Urothelium cell line (cell line): ENCODE measurements at regions not wholly inside any gene's neighbourhood (a gene's known extent, or its start where the extent isn't known, plus 50 kb on each side); places are given as distances from the start of the nearest gene placed in this dataset.
A peak's percentile ranks its signal among the peaks of the same experiment; 100 is the strongest.
"Not testable (repeated sequence)": the region's sequence is repeated elsewhere in the genome, so short reads cannot be mapped to it uniquely, and the experiment has no call there.

Experiments
- DNase-seq: peaks from one replicate; pipeline ENCODE4 v3.0.0; 2011; ENCODE audit warnings: low spot score, mixed read lengths
- FAIRE-seq: peaks from 2 replicates; lab custom pipeline; 2011; peaks lifted over from hg19 to GRCh38; lab: Jason Lieb, UNC

DNA sequence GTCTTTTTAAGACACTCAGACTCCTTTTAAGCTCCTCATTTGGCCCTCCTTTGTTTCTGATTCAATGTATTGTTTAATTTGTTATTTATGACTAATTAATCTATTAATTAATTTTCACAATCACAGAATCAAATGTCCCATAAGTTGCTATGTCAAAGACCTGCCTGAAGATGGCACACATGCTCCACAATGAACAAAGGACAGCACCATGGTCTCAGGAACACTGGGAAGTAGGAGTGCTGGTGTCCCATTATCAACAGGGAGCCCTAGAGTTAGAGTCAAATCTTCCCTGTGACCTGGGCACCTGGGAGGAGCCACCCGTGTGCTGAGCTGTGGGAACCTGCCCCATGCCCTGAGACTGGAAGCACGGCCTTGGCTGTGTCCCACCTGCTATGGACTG lies 1164.3 kb downstream of the RPIA start:
- peak; percentile 44 for FAIRE-seq

DNA sequence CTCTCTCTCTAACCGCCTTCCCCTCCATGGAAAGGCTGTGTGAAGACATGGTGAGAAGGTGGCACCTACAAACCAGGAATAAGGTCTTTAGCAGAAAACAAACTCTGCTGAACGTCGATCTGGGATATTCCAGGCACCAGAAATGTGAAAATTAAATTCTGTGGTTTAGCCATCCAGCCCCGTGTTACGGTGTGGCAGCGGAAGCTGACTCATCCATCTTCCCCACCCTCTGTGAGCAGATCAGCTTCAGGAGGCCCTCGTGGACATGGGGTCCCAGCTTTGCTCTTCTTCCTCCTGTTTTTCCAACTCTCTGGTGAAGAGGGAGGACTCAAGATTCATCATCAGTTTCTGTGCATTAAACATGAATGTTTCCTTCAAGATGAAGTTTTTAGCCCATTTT lies 1164.8 kb downstream of the RPIA start:
- FAIRE-seq: peak; percentile 77
- DNase-seq: not testable (repeated sequence)

More for the DNA sequence above, 1164.3 kb downstream of the RPIA start:
- not testable (repeated sequence) for DNase-seq

DNA sequence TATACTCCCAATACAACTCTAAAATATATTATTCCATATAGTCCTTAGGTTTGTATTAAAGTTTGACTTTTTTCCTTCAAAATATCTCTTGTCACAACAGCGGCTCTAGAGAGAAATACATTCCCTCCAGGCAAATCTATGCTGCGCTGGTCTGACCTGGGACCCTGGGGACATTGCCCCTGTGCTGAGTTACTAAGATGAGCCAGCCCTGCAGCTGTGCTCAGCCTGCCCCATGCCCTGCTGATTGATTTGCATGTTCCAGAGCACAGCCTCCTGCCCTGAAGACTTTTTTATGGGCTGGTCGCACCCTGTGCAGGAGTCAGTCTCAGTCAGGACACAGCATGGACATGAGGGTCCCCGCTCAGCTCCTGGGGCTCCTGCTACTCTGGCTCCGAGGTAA lies 1170.7 kb downstream of the RPIA start:
- not testable (repeated sequence) for FAIRE-seq

DNA sequence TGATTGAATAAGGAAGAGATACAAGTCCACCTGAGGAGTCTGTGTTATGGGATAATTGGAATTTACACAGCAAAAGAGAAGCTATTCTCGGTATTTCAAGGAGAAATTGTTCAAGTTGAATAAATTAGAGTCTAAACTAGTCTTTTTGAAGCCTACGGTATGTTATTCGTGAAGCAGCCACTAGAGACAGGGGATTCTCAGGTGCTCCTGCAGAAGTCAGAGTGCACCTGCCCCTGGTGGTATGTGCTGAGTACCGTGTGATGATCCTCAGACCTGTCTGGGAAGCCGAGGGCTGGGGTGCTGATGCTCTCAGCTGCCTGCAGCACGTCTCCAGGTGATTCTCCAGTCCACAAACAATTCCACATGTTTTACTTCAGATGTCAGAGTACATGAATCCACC lies 1171.7 kb downstream of the RPIA start:
- FAIRE-seq, DNase-seq: not testable (repeated sequence)

More for the DNA sequence above, 1170.7 kb downstream of the RPIA start:
- DNase-seq: not testable (repeated sequence)

DNA sequence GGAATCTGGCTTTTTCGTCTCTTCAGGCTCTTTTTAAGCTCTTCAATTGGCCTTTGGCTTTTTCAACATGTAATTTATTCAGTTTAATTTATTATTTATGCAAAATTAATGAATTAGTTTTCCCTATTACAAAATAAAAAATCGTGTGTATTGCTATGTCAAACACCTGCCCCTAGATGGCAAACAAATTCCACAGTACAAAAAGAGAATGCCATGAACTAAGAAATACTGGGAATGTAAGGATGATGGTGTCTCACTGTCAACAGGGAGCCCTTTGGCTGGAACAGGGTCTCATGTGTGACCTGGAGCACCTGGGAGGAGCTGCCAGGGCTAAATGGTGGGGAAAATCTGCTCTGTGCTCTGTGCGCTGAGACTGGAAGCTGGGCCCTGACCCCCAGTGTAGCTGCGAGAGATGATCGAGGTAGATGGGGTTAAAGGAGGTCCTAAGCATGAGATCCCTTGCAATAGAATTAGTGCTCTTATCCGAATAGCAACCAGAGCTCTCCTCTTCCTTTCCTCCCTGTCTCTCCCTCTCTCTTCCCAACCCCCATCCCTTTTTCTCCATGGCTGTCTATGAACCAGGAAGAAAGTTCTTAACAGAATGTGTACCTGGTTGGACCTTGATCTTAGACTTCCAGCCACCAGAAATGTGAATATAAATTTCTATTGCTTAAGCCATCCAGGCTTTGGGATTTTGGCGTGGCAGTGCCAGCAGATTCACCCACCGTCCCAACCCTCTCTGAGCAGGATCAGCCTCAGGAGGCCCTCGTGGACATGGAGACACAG lies 1183.5 kb downstream of the RPIA start:
- DNase-seq: not testable (repeated sequence)
- peak; percentile 89 for FAIRE-seq

DNA sequence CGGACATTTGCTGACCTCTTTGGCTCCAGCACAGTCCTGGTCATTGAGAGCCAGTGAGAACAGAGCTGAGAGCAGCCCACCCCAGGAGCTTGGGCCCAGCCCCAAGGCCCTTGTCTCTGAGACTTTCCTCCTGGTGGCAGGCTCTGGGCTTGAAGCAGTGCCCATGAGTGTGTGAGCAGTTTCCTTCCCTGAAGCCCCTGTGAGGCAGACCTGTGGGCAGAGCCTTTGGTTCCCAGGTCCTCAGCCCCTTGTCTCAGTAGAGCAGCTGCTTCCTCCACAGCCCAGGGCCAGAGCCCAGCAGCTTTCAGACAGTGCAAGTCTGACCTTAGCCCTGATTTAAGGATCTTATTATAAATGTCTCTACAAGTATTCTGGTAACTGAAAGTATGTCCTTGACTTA lies 1185.0 kb downstream of the RPIA start:
- DNase-seq, FAIRE-seq: not testable (repeated sequence)

DNA sequence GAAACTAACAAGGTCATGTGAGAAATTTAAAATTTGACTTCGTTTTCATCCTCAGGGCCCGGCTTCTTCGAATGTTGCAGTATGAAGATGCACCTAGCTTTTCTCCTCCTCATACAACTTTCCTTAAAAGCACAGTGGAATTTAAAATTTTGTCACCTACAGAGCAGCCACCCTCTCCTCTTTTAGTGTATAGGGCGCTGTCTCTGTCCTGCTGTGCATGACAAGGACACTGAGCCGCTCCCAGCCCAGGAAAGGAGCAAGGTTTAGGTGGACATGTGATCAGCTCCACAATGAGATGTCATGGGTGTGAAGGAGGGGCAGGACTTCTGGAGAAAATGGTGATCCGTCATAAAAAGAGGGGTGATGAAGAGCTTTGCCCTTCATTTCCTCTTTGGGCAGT lies 1185.4 kb downstream of the RPIA start:
- peak; percentile 84 for FAIRE-seq
- not testable (repeated sequence) for DNase-seq

DNA sequence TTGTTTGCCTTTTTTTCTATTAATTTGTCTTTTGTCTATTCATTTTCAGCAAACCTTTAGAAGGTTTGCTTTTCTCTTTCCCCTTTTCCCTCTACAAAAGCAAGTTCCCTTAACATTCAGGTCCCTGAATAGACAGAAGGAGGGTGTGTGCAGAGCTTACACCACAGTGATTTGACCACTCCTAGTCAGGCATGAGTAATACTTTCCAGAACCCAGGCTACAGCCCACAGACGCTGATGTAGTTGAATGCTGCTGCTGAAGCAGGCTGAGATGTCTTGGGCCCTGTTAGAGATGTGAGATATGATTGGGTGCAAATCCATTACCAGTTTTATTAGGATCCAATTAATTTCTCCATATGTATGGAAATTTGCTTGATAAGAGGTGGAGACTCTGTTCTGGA lies 1191.4 kb downstream of the RPIA start:
- DNase-seq: not testable (repeated sequence)
- FAIRE-seq: peak; percentile 50

DNA sequence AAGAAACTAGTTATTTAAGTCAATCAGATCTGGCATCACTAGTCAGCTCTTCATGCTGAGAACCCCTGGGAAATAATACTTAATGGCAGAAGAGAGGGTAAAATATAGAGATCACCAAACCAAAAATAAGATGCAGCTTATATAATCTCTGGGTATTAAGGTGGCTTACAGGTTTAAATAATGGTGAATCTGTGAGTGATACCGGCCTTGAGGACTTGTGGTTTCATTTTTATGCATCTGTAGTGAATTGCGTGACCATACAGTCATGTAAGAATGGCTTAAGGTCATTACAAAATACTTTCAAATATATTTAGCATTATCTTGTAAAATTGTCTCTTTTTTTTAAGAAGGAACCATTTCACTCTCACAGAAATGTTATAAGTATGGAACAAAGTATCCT lies 1192.2 kb downstream of the RPIA start:
- DNase-seq, FAIRE-seq: not testable (repeated sequence)

DNA sequence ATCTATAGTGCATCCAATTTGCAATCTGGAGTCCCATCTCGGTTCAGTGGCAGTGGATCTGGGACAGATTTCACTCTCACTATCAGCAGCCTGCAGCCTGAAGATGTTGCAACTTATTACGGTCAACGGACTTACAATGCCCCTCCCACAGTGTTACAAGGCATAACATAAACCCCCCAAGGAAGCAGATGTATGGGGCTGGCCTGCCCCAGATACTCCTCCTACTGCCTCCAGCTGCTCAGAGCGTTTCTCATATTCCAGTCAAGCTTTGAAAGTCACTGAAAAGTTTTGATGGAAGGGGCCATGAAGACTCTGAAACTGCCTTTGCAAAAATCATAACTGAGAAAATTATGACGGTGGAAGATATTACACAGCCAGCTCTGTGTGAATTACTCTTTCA lies 1193.6 kb downstream of the RPIA start:
- FAIRE-seq: peak; percentile 82

DNA sequence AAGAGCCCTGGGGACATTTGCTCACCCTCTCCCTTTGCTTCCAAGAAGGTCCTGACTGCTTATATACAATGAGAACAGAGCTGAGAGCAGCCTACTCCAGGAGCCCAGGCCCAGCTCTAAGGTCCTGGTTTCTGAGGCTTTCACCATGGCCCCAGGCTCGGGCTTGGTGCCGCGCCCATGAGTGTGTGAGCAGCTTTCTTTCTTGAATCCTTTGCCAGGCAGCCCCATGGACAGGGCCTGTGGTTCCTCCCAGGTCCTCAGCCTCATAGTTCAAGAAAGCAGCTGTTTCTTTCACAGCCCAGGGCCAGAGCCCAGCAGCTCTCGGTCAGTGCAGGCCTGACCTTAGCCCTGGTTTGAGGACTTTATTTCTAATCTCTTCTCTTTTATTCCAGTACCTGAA lies 1197.2 kb downstream of the RPIA start:
- FAIRE-seq, DNase-seq: not testable (repeated sequence)

More for the DNA sequence above, 1193.6 kb downstream of the RPIA start:
- DNase-seq: not testable (repeated sequence)

DNA sequence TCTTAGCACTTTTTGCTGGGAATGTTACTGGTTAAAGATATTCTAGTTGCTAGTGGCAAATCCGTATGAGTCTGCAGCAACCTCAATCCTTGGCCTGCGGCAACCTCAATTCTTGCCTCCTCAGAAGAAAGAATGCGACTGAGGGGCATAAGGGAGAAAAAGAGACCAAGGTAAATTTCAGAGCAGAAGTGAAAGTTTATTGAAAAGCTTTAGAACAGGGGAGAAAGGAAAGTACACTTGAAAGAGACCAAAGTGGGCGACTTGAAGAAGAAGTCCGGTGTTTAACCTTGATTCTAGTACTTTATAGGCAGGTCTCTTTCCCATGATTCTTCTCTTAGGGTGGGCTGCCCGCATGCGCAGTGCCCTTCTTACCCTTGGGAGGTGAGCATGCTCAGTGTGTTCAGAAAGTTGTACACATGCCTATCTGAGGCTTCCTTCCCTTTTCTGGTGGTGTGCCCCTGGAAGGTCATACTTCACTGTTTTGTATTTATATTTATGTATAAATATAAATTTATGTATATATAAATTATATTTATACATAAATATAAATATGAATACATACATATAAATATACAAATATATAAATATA lies 1198.8 kb downstream of the RPIA start:
- FAIRE-seq, DNase-seq: not testable (repeated sequence)

DNA sequence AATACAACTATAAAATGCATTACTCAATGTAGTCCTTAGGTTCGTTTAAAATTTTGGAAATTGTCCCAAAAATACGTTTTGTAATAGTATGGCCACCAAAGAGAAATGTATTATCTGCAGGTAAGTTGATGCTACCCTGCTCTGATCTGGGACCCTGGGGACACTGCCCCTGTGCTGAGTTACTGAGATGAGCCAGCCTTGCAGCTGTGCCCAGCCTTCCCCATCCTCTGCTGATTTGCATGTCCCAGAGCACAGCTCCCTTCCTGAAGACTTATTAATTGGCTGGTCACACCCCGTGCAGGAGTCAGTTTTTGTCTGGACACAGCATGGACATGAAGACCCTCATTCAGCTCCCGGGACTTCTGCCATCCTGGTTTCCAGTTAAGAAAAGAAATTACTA lies 1203.5 kb downstream of the RPIA start:
- FAIRE-seq, DNase-seq: not testable (repeated sequence)

DNA sequence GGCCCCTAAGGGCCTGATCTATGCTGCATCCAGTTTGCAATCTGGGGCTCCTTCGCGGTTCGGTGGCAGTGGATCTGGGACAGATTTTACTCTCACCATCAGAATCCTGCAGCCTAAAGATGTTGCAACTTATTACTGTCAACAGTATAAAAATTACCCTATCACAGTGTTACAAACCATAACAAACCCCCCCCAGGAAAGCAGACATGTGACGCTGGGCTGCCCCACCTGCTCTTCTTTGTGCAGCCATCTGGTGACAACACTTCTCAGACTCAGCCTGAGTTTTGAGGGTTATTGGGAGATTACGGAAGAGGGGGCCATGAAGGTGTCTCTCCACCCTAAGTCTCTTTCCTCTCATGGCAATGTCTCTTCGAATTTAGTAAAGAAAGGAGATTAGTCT lies 1204.2 kb downstream of the RPIA start:
- DNase-seq, FAIRE-seq: not testable (repeated sequence)

DNA sequence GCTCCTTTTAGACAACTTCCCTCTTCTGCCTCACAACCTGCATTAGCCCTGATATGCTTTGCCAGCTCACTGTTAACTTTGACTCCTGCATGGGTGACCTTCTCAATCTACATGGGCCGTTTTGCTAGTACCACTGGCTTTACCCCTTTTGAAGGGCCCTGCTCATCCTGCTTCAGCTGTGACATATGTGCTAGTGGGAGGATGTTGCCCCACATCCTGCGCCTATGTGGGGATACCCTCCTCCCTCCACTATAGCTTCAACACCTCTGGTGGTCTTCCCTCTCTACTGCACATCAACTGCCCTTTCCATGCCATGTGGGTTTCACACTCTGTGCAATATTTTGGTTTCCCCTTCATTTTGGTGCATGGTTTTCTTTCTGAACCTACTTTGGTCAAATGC lies 1235.5 kb downstream of the RPIA start:
- DNase-seq, FAIRE-seq: not testable (repeated sequence)

DNA sequence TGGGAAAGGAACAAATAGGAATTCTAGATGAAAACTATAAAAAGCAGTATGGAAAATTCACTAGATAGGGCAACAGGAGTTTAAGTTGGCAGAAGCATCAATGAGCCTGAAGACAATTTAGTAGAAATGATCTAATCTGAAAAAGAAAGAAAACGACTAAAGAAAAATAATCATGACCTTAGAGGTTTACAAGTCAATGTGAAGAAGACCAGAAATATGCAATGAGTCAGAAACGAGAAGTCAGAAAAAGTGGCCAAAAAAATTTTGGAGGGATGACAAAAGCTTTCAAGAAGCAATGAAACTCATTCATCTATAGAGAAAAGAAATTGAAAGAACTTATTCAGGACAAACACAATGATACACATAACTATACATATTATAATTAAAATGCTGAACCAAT lies 1244.0 kb downstream of the RPIA start:
- FAIRE-seq, DNase-seq: not testable (repeated sequence)

DNA sequence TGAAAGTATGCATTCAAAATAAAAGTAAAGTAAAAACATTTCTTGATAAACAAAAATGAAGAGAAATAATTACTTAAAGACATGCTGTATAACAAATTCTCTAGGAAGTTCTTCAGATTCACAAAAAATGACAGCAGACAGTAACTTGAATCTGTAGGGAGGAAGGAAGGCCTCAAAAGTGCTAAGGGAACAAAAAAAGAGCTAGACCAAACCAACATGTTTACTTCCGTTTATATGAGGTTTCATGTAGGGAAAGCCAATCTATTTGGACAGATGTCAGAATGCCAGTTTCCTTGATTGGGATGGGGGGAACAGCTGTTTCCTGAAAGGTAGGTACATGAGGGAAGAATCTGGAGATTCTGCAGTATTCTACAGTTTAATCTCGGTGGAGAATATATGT lies 1244.5 kb downstream of the RPIA start:
- DNase-seq, FAIRE-seq: not testable (repeated sequence)

DNA sequence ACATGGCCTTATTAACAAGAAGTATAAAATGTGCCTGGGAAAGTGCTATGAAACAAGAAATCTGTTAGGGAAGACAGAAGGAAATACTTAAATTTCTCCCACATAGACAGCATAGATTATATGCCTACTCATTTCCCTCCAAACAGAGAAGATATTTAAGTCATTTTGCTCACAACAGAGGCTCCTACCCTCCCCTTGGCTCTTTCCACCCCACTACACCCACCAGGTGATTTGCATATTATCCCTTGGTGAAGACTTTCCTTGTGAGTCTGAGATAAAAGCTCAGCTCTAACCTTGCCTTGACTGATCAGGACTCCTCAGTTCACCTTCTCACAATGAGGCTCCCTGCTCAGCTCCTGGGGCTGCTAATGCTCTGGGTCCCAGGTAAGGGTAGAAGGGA lies 1245.1 kb downstream of the RPIA start:
- FAIRE-seq, DNase-seq: not testable (repeated sequence)

DNA sequence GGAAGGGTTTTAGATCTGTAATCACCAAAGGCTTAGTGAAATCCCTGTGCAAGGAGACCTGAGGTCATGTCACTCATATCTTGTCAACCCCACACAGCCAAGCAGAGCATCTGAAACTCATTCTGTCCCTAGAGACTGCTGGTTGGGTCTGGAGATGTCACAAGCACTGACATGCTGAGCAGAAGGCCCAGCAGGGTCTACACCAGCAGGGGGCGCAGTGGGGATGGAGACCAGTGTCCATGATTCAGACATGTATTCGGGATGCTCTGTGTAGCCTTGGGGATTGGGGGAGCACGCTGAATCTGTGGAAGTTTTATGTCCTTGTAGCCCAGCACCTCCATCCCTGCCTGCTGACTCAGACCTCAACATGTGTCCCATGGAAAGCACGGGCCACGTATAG lies 1247.3 kb downstream of the RPIA start:
- DNase-seq: not testable (repeated sequence)
- FAIRE-seq: peak; percentile 85

DNA sequence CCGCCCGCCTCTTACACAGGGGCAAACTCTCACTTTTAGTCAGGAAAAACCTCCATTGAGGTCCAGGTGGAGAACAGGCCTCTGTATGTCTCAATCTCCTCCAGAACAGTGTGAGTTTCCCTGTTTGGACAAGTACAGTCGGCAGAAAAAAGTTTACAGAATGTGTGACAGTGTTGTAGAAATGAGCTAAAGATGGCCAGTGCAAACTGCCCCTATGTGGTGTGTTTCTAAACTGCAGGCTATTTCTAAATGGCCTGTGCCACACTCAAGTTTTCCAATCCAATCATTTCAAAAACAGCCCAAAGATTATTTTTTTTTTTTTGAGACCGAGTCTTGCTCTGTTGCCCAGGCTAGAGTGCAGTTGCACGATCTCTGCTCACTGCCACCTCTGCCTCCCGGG lies 1252.8 kb downstream of the RPIA start:
- DNase-seq: not testable (repeated sequence)
- peak; percentile 70 for FAIRE-seq

DNA sequence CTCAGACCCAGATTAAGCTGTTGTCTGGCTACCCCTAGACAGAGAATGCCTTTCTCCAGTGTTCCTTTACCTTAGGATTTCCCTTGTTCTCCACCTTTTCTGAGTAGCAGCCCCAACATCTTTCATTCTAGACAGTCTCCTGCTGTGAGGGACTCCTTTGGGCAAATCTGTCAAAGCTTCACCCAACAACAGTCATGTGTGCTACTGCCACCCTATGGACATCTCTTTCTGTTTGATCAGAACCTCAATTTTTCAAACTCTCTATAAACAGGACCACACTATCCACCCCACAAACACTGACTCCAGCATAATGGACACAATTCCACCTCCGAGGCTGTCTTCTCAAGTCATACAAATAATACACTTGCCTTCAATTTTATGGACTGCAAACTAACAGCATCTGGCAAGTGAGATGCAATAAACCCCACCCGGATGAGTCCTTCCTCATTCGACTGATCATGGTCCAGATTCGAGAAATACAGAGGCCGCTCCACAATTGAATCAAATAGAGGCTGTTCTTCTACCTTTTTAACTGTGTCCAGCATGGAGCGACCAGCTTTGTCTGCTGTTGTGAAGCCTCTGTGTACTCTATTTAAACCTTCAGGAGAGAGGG lies 1253.6 kb downstream of the RPIA start:
- FAIRE-seq: not testable (repeated sequence)

More for the DNA sequence above, 1253.6 kb downstream of the RPIA start:
- not testable (repeated sequence) for DNase-seq
